HK-2 (cell line): ENCODE measurements at regions not wholly inside any gene's neighbourhood (a gene's known extent, or its start where the extent isn't known, plus 50 kb on each side); places are given as distances from the start of the nearest gene placed in this dataset.

Experiments
- DNase-seq: peaks from one replicate; pipeline ENCODE4 v3.0.0-alpha.2; 2018; ENCODE audit not compliant: unreplicated experiment

- DNase-seq = no peak
Observed at GRCh38 chr3:194218646-194219453, 82.9 kb downstream of the HES1 start.

- DNase-seq = no peak
Observed at GRCh38 chr3:194219826-194220410, 84.0 kb downstream of the HES1 start.

GRCh38 chr3:194220901-194221326 lies 85.0 kb downstream of the HES1 start:
- no peak for DNase-seq

GRCh38 chr3:194221336-194221735 lies 85.4 kb downstream of the HES1 start:
- no peak for DNase-seq

DNA sequence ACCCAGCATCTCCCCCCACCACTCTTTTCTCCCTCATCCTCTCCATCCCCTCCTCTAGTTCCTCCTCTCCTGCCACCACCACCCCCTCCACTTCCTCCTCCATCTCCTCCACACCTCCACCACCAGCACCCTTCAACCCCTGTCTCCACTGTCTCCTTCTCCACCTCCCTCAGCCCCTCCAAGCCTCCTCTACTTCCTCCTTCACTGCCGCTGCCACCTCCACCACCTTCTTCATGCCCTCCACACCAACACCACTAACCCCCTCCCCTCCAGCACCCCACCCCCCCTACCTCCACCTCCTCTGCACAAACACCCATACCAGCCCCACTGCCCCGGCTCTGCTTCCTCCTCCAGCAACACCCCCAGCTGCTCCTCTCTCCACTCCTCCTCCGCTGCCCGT lies 88.0 kb downstream of the HES1 start:
- DNase-seq = no peak

DNA sequence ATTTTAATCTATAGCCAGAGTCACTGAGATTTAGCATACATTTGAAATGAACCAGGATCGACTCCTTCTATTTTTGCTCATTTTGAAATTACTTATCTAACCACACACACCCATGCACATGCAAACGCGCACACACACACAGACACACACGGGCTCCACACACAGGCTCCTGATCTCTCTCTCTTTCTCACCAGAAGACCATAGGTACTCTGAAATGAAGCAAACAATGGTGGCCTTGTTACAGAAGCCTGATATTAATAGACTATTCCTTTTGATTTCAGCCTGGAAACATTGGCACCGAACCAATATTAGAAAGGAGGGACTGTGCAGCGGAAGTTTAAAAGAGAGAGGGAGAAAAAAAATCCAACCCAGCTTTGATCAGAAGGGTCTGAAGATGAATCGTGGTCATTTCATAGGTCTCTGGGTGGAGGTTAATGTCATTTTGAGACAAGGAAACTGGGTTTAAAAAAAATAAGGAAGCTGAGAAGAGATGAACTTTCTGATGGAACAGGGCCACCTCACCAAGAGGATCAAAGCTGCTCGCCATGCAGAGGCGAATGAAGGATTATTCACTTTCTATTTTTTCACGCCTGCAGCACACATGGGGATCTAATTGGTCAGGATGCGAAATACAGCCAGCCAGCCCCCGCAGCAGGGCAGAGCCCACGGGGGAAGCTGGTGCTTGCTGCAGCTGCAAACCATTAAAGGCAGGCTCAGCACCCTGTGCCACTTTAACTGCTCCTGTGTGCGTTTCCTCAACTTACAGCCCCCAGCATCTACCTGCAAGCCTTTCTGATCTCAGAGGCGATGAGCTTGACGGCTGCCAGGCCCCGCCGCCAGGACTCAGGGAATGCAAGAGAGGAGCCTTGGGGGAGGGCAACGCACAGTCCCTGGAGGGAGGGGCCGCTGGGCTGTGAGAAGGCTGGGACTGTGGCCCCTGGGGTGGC lies 88.8 kb downstream of the HES1 start:
- no peak for DNase-seq

- no peak for DNase-seq
Observed at GRCh38 chr3:194225418-194225812, 89.5 kb downstream of the HES1 start.

GRCh38 chr3:194225988-194226663 lies 90.2 kb downstream of the HES1 start:
- DNase-seq = no peak

- DNase-seq = no peak
Observed at GRCh38 chr3:194231929-194232832, 96.2 kb downstream of the HES1 start.

- no peak for DNase-seq
Observed at GRCh38 chr3:194233150-194233549, 97.2 kb downstream of the HES1 start.

- no peak for DNase-seq
Observed at GRCh38 chr3:194235160-194235559, 99.2 kb downstream of the HES1 start.

- DNase-seq = no peak
Observed at GRCh38 chr3:194237110-194237509, 101.2 kb downstream of the HES1 start.

DNA sequence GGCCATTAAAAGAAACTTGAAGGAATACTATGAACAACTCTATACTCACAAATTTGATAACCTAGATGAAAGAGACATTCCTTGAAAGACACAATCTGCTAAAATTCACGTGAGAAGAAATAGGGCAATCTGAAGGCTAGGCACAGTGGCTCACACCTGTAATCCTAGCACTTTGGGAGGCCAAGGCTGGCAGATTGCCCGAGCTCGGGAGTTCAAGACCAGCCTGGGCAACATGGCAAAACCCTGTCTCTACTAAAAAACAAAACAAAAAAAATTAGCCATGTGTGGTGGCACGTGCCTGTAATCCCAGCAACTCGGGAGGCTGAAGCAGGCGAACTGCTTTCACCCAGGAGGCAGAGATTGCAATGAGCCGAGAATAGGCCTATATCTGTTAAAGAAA lies 104.8 kb downstream of the HES1 start:
- no peak for DNase-seq

DNA sequence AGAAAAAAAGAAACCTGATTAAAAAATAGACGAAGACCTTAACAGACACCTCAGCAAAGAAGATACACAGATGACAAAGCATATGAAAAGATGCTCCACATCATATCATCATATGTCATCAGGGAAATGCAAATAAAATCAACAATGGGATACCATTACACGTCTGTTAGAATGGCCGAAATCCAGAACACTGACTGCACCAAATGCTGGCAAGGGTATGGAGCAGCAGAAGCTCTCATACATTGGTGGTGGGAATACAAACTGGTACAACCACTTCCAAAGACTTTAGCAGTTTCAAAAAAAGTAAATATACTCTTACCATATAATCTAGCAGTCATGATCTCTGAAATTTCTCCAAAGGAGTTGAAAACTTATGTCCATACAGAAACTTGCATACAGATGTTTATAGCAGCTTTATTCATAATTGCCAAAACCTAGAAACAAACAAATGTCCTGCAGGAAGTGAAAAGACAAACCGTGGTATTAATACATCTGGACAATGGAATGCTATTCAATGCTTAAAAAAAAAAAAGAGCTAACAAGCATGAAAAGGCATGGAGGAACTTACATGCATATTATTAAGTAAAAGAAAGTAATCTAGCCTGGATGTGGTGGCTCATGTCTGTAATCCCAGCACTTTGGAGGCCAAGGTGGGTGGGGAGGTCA lies 107.4 kb downstream of the HES1 start:
- no peak for DNase-seq

DNA sequence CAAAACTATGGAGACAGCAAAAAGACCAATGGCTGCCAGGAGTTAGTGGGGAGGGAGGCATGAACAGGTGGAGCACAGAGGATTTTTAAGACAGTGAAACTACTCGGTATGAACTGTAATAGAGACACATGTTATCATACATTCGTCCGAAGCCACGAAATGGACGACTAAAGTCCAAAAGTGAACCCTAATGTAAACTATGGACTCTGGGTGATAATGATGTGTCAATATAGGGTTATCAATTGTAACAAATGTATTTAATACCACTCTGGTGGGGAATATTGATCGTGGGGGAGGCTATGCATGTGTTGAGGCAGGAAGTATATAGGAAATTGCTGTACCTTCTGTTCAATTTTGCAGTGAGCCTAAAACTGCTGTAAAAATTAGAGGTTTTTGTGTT lies 107.0 kb downstream of the CPN2 start:
- DNase-seq = no peak

GRCh38 chr3:194245474-194245873 lies 105.7 kb downstream of the CPN2 start:
- no peak for DNase-seq

GRCh38 chr3:194245975-194246561 lies 105.1 kb downstream of the CPN2 start:
- DNase-seq = no peak

- no peak for DNase-seq
Observed at GRCh38 chr3:194246709-194247349, 104.3 kb downstream of the CPN2 start.

DNA sequence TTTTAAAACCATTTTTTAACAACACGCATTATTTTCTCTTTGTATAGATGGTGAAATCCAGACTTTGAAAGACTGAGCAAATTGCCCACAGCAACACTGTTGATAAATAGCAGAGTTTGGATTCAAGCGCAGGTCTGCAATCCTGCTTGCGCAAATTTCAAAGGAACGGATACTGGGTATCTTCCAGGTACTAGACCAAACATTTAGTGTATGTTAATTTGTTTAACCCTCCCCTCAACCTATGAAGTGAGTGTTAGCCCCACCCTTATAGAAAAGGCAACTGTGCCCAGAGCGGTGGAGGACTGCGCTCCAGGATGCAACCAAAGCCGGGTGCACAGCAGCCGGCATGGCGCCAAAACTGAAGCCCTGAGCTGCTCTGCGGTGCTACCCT lies 103.8 kb downstream of the CPN2 start:
- DNase-seq = no peak
